ENCODE measurements at regions not wholly inside any gene's neighbourhood (a gene's known extent, or its start where the extent isn't known, plus 50 kb on each side); places are given as distances from the start of the nearest gene placed in this dataset.
"Not testable (repeated sequence)": the region's sequence is repeated elsewhere in the genome, so short reads cannot be mapped to it uniquely, and the experiment has no call there.

DNA sequence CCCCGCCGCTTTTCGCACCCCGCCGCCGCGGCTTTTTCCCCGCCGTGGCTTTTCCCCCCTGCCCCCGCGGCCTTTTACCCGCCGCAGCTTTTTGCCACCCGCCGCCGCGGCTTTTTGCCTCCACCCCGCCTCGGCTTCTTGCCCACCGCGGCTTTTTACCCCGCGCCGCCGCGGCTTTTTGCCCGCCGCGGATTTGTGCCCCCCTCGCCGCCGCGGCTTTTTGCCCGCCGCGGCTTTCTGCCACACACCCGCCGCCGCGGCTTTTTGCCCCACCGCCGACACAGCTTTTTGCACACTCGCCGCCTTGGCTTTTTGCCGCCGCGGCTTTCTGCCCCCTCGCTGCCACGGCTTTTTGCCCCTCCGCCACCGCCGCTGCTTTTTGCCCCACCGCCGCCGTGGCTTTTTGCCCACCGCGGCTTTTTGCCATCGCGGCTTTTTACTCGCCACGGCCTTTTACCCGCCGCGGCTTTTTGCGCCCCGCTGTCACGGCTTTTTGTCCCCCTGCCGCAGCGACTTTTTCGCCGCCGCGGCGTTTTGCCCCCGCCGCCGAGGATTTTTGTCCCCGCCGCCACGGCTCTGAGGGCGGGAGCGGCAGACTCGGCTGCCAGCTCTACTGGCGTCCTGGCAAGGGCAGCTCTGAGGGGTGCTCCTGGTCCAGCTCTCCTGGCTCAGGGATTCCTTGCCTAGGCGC, 473.6 kb downstream of the FAM72C start:
- intact Hi-C loops (cut with micrococcal nuclease; ENCODE audit: unreplicated experiment); CTCF ChIA-PET; H3K27me3 Mint-ChIP-seq (ENCODE audit: unreplicated experiment); H3K27ac Mint-ChIP-seq (ENCODE audit: unreplicated experiment); DNase-seq; BruUV-seq (replicated peaks); H3K4me1 Mint-ChIP-seq (ENCODE audit: low read depth, unreplicated experiment); H3K4me3 Mint-ChIP-seq (ENCODE audit: low read depth, unreplicated experiment): not testable (repeated sequence)
- peaks cover 12% of the 10 kb centered on the region for H3K36me3 Mint-ChIP-seq (ENCODE audit: insufficient read depth, unreplicated experiment)
- H3K9me3 Mint-ChIP-seq (ENCODE audit: low read depth, unreplicated experiment): peaks cover 11% of the 10 kb centered on the region

DNA sequence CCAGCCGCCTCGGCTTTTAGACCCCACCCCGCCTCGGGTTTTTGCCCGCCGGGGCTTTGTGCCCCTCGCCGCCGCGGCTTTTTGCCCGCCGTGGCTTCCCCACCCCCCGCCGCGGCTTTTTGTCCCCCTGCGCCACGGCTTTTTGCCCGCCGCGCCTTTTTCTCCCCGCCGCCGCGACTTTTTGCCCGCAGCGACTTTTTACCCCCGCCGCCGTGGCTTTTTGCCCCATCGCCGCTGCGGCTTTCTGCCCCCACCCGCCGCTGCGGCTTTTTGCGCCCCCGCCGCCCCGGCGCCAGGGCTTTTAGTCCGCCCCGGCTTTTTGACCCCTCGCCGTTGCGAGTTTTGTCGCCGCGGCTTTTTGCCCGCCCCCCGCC, 474.4 kb downstream of the FAM72C start:
- intact Hi-C loops (cut with micrococcal nuclease; ENCODE audit: unreplicated experiment): no loop called here
- no peak overlapping the region for H3K27ac Mint-ChIP-seq (ENCODE audit: unreplicated experiment)
- H3K4me3 Mint-ChIP-seq (ENCODE audit: low read depth, unreplicated experiment): no peak overlapping the region
- peaks cover 4% of the 10 kb centered on the region for H3K9me3 Mint-ChIP-seq (ENCODE audit: low read depth, unreplicated experiment)
- peaks cover 6% of the 10 kb centered on the region for H3K36me3 Mint-ChIP-seq (ENCODE audit: insufficient read depth, unreplicated experiment)
- BruUV-seq (replicated peaks): no TSS peak
- no peaks in the 10 kb centered on the region for H3K4me1 Mint-ChIP-seq (ENCODE audit: low read depth, unreplicated experiment)
- TF ChIP-seq, protein P1, sequence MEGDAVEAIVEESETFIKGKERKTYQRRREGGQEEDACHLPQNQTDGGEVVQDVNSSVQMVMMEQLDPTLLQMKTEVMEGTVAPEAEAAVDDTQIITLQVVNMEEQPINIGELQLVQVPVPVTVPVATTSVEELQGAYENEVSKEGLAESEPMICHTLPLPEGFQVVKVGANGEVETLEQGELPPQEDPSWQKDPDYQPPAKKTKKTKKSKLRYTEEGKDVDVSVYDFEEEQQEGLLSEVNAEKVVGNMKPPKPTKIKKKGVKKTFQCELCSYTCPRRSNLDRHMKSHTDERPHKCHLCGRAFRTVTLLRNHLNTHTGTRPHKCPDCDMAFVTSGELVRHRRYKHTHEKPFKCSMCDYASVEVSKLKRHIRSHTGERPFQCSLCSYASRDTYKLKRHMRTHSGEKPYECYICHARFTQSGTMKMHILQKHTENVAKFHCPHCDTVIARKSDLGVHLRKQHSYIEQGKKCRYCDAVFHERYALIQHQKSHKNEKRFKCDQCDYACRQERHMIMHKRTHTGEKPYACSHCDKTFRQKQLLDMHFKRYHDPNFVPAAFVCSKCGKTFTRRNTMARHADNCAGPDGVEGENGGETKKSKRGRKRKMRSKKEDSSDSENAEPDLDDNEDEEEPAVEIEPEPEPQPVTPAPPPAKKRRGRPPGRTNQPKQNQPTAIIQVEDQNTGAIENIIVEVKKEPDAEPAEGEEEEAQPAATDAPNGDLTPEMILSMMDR (IDR thresholded peaks at IDR 0.05; ENCODE audit: unreplicated experiment): no peak
- H3K27me3 Mint-ChIP-seq (ENCODE audit: unreplicated experiment): no peaks in the 10 kb centered on the region
- DNase-seq: no peak
- CTCF ChIA-PET: no interaction called here

DNA sequence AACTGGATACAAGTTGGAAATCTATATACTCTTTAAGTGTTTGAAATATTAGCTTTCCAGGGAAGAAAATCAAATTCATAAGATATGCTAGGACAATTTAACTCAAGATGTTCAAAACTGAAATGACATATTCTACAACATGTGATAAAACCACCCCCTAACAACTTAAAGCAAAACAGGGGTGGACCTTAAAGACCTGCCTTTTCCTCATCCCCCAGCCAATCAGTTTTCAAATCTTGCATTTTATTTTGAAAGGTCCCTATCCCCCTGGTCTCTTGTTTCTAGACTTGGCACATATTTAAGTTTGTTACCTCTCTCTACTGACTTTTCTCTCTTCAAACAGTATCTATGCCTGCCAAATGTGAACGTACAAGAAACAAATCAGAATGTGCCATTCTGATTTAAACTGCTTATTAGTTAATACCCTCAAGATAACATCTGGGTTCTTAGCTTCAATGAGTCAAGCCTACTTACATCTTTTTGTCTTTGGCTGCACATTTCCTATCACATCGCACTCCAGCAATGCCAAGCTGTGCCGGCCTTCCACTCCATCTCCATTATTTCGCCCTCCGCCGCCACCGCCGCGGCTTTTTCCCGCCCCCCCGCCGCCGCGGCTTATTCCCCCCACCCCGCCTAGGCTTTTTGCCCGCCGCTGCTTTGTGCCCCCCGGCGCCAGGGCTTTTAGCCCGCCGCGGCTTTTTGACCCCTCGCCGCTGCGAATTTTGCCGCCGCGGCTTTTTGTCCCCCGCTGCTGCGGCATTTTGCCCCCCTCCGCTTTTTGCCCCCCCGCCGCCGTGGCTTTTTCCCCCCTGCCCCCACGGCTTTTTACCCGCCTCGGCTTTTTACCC, 475.0 kb downstream of the FAM72C start:
- H3K27ac Mint-ChIP-seq (ENCODE audit: unreplicated experiment); H3K9me3 Mint-ChIP-seq (ENCODE audit: low read depth, unreplicated experiment); H3K36me3 Mint-ChIP-seq (ENCODE audit: insufficient read depth, unreplicated experiment); H3K27me3 Mint-ChIP-seq (ENCODE audit: unreplicated experiment); CTCF ChIA-PET; intact Hi-C loops (cut with micrococcal nuclease; ENCODE audit: unreplicated experiment); H3K4me1 Mint-ChIP-seq (ENCODE audit: low read depth, unreplicated experiment); DNase-seq; BruUV-seq (replicated peaks); H3K4me3 Mint-ChIP-seq (ENCODE audit: low read depth, unreplicated experiment): not testable (repeated sequence)

Measured in Calu3 (cell line).